ENCODE measurements at regions not wholly inside any gene's neighbourhood (a gene's known extent, or its start where the extent isn't known, plus 50 kb on each side); places are given as distances from the start of the nearest gene placed in this dataset.

DNA sequence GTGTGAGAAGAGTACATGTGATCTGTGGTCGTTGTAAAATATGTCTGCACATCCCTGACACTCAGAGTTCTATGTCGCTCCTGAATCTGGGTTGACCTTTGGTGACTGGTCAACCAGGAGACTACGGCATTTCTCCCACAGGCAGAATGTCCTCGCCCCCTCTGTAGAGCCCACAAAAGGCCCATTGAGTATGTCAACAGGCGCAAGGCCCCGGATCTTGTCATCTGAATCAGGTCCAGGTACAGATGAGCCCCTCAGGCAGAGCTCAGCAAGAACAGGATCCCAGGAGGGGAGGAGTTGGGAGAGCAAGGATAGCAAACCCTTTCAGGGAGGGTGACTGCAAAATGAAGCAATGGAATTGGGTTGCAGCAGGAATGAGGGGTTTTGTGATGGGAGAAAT, 126.5 kb downstream of the MATN1 start:
- 88% methylated on average over 6 of the region's 6 CpGs for WGBS
- no peak for DNase-seq (ENCODE audit: low read depth in 6 of 9, low spot score in 9 of 9)
- no peaks in the 10 kb centered on the region for H3K9me3 ChIP-seq (ENCODE audit: control insufficient read depth in 2 of 2, insufficient read depth in 1 of 2, low read length in 1 of 2)
- no peaks in the 10 kb centered on the region for H3K36me3 ChIP-seq (ENCODE audit: control insufficient read depth in 2 of 2, insufficient read depth in 2 of 2, low read length in 1 of 2)
- no peaks in the 10 kb centered on the region for H3K27me3 ChIP-seq (ENCODE audit: control insufficient read depth in 2 of 2, insufficient read depth in 1 of 2, low read length in 1 of 2)
- no peak overlapping the region for H3K4me3 ChIP-seq (ENCODE audit: low read length in 2 of 2)
- H3K27ac ChIP-seq (ENCODE audit: low read depth in 1 of 2, low read length in 1 of 2), result no peak overlapping the region
- H3K4me1 ChIP-seq (ENCODE audit: control insufficient read depth in 2 of 2, insufficient read depth in 2 of 2, low read length in 2 of 2), result no peaks in the 10 kb centered on the region

DNA sequence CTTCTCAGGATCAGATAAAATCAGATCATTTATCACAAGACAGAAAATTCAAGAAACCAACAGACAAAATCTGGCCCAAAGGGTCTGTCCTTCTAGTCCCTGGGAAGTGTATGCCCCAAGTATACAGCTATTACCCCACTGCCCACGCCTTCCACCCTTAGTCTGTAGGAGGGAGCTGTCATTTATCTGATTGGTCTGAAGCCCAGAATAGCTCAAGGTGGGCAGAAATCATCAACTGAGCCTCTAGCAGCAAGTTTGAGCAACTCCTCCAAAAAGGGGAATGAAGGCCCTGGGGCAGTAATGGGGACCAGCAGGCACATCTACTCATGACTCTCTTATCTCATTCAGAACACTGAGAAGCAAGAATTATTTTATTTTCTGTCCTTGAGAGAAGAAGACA, 126.9 kb downstream of the MATN1 start:
- no peak overlapping the region for H3K4me3 ChIP-seq (ENCODE audit: low read length in 2 of 2)
- no peaks in the 10 kb centered on the region for H3K27me3 ChIP-seq (ENCODE audit: control insufficient read depth in 2 of 2, insufficient read depth in 1 of 2, low read length in 1 of 2)
- H3K27ac ChIP-seq (ENCODE audit: low read depth in 1 of 2, low read length in 1 of 2), result no peak overlapping the region
- DNase-seq (ENCODE audit: low read depth in 6 of 9, low spot score in 9 of 9), result no peak
- H3K4me1 ChIP-seq (ENCODE audit: control insufficient read depth in 2 of 2, insufficient read depth in 2 of 2, low read length in 2 of 2), result no peaks in the 10 kb centered on the region
- no peaks in the 10 kb centered on the region for H3K36me3 ChIP-seq (ENCODE audit: control insufficient read depth in 2 of 2, insufficient read depth in 2 of 2, low read length in 1 of 2)
- WGBS, result 70% methylated on average over 1 of the region's 1 CpG
- H3K9me3 ChIP-seq (ENCODE audit: control insufficient read depth in 2 of 2, insufficient read depth in 1 of 2, low read length in 1 of 2), result no peaks in the 10 kb centered on the region

DNA sequence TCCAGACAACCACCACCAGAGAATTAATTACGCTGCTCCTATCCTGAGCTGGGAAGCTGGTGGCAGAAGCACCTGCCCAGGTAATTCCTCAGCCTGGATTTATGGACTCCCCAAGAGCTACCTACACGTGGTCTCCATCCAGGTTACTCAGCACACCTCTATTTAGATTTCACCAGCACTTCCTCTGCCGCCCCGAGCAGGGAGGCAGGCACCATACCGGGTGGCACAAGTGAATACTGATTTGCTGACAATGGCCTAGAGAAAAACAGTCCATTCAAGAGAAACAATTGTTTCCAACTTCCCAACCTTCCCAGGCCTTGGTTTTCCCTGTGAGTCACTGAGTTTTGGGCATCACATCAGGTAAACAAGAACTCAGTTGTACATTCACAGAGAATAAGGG, 134.3 kb downstream of the MATN1 start:
- H3K4me3 ChIP-seq (ENCODE audit: low read length in 2 of 2), result no peak overlapping the region
- DNase-seq (ENCODE audit: low read depth in 6 of 9, low spot score in 9 of 9), result no peak
- no peak overlapping the region for H3K27ac ChIP-seq (ENCODE audit: low read depth in 1 of 2, low read length in 1 of 2)
- 54% methylated on average over 5 of the region's 5 CpGs for WGBS
- H3K27me3 ChIP-seq (ENCODE audit: control insufficient read depth in 2 of 2, insufficient read depth in 1 of 2, low read length in 1 of 2), result no peaks in the 10 kb centered on the region
- no peaks in the 10 kb centered on the region for H3K36me3 ChIP-seq (ENCODE audit: control insufficient read depth in 2 of 2, insufficient read depth in 2 of 2, low read length in 1 of 2)
- H3K9me3 ChIP-seq (ENCODE audit: control insufficient read depth in 2 of 2, insufficient read depth in 1 of 2, low read length in 1 of 2), result no peaks in the 10 kb centered on the region
- H3K4me1 ChIP-seq (ENCODE audit: control insufficient read depth in 2 of 2, insufficient read depth in 2 of 2, low read length in 2 of 2), result no peaks in the 10 kb centered on the region

DNA sequence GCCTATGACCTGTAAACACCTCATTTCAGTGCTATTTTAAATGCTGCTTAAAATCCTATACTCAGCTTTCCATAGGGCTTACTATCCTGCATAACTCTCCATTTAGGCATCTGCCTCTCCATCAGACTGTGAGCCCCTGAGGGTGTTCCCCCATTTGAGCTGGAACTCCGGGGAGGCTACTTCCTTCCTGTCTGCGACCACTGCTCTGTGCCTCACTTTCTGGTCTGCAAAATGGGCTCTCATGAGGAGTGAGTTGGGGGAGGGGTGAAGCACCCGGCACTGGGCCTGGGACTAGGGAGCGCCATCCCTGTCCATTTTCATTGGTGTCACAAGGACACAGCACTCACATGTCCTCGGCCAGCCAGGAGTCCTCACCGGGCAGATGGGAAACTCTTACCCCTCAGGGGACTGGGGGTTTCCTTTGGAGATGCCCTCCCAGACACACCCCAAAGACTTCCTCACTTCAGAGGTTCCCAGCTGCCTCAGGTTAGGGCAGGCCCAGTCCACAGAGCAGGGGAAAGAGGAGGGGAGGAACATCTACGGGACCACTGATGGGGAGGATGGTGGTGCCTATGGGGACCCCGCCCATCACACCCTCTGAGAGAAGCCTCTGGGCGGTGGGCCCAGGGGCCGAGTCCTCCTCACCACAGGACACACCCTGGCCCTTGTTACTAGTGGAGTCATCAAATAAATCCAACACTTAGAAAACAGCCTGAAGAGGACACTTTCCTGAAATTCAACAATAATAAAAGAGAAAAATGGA, 134.9 kb downstream of the MATN1 start:
- no peak overlapping the region for H3K4me3 ChIP-seq (ENCODE audit: low read length in 2 of 2)
- no peak for DNase-seq (ENCODE audit: low read depth in 6 of 9, low spot score in 9 of 9)
- 75% methylated on average over 10 of the region's 10 CpGs for WGBS
- H3K27ac ChIP-seq (ENCODE audit: low read depth in 1 of 2, low read length in 1 of 2), result no peak overlapping the region
- no peaks in the 10 kb centered on the region for H3K27me3 ChIP-seq (ENCODE audit: control insufficient read depth in 2 of 2, insufficient read depth in 1 of 2, low read length in 1 of 2)
- H3K36me3 ChIP-seq (ENCODE audit: control insufficient read depth in 2 of 2, insufficient read depth in 2 of 2, low read length in 1 of 2), result no peaks in the 10 kb centered on the region
- H3K9me3 ChIP-seq (ENCODE audit: control insufficient read depth in 2 of 2, insufficient read depth in 1 of 2, low read length in 1 of 2), result no peaks in the 10 kb centered on the region
- no peaks in the 10 kb centered on the region for H3K4me1 ChIP-seq (ENCODE audit: control insufficient read depth in 2 of 2, insufficient read depth in 2 of 2, low read length in 2 of 2)

DNA sequence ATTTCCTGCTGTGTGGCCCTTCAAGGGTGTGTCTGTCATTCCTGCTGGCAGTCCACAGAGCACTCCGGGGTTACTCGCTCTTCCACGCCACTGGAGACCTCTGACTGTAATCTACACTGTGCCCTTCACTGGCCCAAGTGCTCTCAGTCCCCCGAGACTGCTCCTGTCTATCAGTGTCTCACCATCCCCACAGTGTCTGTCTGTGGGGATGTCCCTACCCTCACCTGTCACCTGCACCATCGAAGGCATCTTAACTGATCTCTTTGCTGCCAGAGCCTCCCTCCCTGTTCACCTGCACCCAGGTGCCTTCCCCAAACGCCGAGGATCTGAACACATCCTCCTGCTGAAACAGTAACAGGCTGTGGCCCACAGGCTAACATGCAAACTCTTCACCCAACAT, 136.7 kb downstream of the MATN1 start:
- Histone ChIP-seq H3K36me3 (ENCODE audit: control insufficient read depth in 2 of 2, insufficient read depth in 2 of 2, low read length in 1 of 2) (no peaks in the 10 kb centered on the region), H3K4me3 (ENCODE audit: low read length in 2 of 2) (no peak overlapping the region), H3K9me3 (ENCODE audit: control insufficient read depth in 2 of 2, insufficient read depth in 1 of 2, low read length in 1 of 2) (no peaks in the 10 kb centered on the region), H3K27me3 (ENCODE audit: control insufficient read depth in 2 of 2, insufficient read depth in 1 of 2, low read length in 1 of 2) (no peaks in the 10 kb centered on the region), H3K4me1 (ENCODE audit: control insufficient read depth in 2 of 2, insufficient read depth in 2 of 2, low read length in 2 of 2) (no peaks in the 10 kb centered on the region), H3K27ac (ENCODE audit: low read depth in 1 of 2, low read length in 1 of 2) (no peak overlapping the region)
- DNase-seq (ENCODE audit: low read depth in 6 of 9, low spot score in 9 of 9), result no peak
- WGBS, result 82% methylated on average over 7 of the region's 7 CpGs

DNA sequence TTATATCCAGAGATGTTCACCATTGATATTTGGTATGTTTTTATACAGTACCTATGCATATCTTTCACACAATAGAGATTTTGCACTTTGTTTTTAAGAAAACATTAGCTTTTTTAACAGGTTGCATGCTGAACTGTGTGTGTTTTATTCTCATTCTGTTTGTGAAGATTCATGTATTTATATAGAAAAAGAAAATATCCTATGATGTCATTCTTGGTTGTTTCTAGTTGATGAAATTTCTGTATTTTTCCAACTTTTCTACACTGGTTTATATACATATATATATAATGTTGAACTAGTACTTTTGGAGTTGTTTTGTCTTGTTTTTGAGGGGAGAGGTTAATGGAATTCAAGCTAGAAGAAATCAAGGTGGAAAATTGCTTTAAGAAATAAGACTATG, 143.8 kb downstream of the MATN1 start:
- Histone ChIP-seq H3K27ac (ENCODE audit: low read depth in 1 of 2, low read length in 1 of 2) (no peak overlapping the region), H3K4me3 (ENCODE audit: low read length in 2 of 2) (no peak overlapping the region), H3K4me1 (ENCODE audit: control insufficient read depth in 2 of 2, insufficient read depth in 2 of 2, low read length in 2 of 2) (no peaks in the 10 kb centered on the region), H3K27me3 (ENCODE audit: control insufficient read depth in 2 of 2, insufficient read depth in 1 of 2, low read length in 1 of 2) (no peaks in the 10 kb centered on the region), H3K9me3 (ENCODE audit: control insufficient read depth in 2 of 2, insufficient read depth in 1 of 2, low read length in 1 of 2) (no peaks in the 10 kb centered on the region), H3K36me3 (ENCODE audit: control insufficient read depth in 2 of 2, insufficient read depth in 2 of 2, low read length in 1 of 2) (no peaks in the 10 kb centered on the region)
- DNase-seq (ENCODE audit: low read depth in 6 of 9, low spot score in 9 of 9), result no peak

DNA sequence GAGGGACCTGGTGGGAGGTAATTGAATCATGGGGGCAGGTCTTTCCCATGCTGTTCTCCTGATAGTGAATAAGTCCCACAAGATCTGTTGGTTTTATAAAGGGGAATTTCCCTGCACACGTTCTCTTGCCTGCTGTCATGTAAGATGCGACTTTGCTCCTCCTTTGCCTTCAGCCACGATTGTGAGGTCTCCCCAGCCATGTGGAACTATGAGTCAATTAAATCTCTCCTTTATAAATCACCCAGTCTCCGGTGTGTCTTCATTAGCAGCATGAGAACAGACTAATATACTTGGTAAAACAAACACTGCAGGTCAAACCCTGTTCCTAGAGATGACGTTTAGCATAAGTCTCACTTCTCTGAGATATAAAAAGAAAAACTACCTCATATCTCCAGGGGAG, 148.3 kb downstream of the MATN1 start:
- no peaks in the 10 kb centered on the region for H3K36me3 ChIP-seq (ENCODE audit: control insufficient read depth in 2 of 2, insufficient read depth in 2 of 2, low read length in 1 of 2)
- H3K27me3 ChIP-seq (ENCODE audit: control insufficient read depth in 2 of 2, insufficient read depth in 1 of 2, low read length in 1 of 2), result no peaks in the 10 kb centered on the region
- no peaks in the 10 kb centered on the region for H3K4me1 ChIP-seq (ENCODE audit: control insufficient read depth in 2 of 2, insufficient read depth in 2 of 2, low read length in 2 of 2)
- no peak for DNase-seq (ENCODE audit: low read depth in 6 of 9, low spot score in 9 of 9)
- no peak overlapping the region for H3K27ac ChIP-seq (ENCODE audit: low read depth in 1 of 2, low read length in 1 of 2)
- H3K4me3 ChIP-seq (ENCODE audit: low read length in 2 of 2), result no peak overlapping the region
- H3K9me3 ChIP-seq (ENCODE audit: control insufficient read depth in 2 of 2, insufficient read depth in 1 of 2, low read length in 1 of 2), result no peaks in the 10 kb centered on the region
- 84% methylated on average over 5 of the region's 5 CpGs for WGBS

DNA sequence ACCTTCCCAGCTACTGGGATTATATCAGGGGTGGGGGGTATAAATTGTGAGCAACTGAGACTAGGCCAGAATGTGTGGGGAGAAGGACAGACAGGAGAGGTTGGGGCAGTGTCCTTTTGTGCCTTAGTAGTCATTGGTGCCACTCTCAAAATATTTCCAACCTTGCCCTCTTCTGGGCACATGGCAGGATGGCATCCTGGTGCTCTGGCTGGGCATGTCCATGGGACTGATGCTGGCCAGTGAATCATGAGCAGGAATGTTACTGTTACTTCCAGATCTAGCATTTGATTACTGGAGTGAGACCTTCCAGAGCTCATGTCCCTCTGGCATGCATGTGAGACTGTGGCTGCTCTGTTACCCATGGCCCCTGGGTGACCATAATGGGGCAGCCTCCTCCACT, 151.2 kb downstream of the MATN1 start:
- Histone ChIP-seq H3K4me1 (ENCODE audit: control insufficient read depth in 2 of 2, insufficient read depth in 2 of 2, low read length in 2 of 2) (no peaks in the 10 kb centered on the region), H3K27ac (ENCODE audit: low read depth in 1 of 2, low read length in 1 of 2) (no peak overlapping the region), H3K4me3 (ENCODE audit: low read length in 2 of 2) (no peak overlapping the region), H3K36me3 (ENCODE audit: control insufficient read depth in 2 of 2, insufficient read depth in 2 of 2, low read length in 1 of 2) (no peaks in the 10 kb centered on the region), H3K9me3 (ENCODE audit: control insufficient read depth in 2 of 2, insufficient read depth in 1 of 2, low read length in 1 of 2) (no peaks in the 10 kb centered on the region), H3K27me3 (ENCODE audit: control insufficient read depth in 2 of 2, insufficient read depth in 1 of 2, low read length in 1 of 2) (no peaks in the 10 kb centered on the region)
- no peak for DNase-seq (ENCODE audit: low read depth in 6 of 9, low spot score in 9 of 9)

DNA sequence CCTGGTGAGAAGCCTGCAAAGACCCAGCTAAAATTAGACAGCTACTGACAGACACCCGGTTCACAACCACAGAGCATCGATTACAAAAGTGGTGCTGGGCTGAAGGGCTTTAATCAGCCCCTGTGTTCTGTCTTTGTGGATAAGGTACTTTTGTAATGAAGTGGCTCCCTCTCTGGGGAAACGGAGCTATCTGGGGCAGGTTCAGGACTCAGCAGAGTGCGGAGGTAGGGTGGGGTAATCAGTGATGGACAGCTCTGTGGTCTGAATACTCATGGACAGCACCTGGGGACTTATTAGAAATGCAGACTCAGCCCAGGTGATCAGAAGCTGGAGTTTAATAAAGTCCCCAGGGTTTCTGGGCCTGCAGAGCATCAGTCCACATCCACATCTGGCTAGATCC, 152.0 kb downstream of the MATN1 start:
- no peak overlapping the region for H3K27ac ChIP-seq (ENCODE audit: low read depth in 1 of 2, low read length in 1 of 2)
- DNase-seq (ENCODE audit: low read depth in 6 of 9, low spot score in 9 of 9), result no peak
- no peaks in the 10 kb centered on the region for H3K36me3 ChIP-seq (ENCODE audit: control insufficient read depth in 2 of 2, insufficient read depth in 2 of 2, low read length in 1 of 2)
- 78% methylated on average over 4 of the region's 4 CpGs for WGBS
- H3K9me3 ChIP-seq (ENCODE audit: control insufficient read depth in 2 of 2, insufficient read depth in 1 of 2, low read length in 1 of 2), result no peaks in the 10 kb centered on the region
- H3K27me3 ChIP-seq (ENCODE audit: control insufficient read depth in 2 of 2, insufficient read depth in 1 of 2, low read length in 1 of 2), result no peaks in the 10 kb centered on the region
- no peak overlapping the region for H3K4me3 ChIP-seq (ENCODE audit: low read length in 2 of 2)
- H3K4me1 ChIP-seq (ENCODE audit: control insufficient read depth in 2 of 2, insufficient read depth in 2 of 2, low read length in 2 of 2), result no peaks in the 10 kb centered on the region

DNA sequence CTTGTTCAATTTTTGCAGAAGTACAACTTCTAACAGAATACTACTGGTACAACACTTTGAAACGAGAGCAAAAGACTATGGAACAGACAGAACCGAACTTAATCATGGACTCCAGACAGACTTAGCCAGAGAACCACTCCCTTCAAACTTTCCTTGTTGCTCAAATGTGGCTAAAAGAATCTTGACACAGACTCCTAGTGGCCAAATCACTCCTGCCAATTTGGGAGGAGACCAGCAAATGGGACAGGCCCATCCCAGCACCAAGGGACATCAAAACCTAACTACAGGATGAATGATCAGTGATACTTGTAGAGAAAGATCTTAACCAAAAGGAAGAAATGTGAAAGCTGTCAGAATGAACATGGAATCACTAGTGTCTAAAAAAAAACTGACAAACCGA, 154.0 kb downstream of the MATN1 start:
- 77% methylated on average over 3 of the region's 3 CpGs for WGBS
- no peak for DNase-seq (ENCODE audit: low read depth in 6 of 9, low spot score in 9 of 9)
- H3K4me3 ChIP-seq (ENCODE audit: low read length in 2 of 2), result no peak overlapping the region
- no peaks in the 10 kb centered on the region for H3K4me1 ChIP-seq (ENCODE audit: control insufficient read depth in 2 of 2, insufficient read depth in 2 of 2, low read length in 2 of 2)
- H3K36me3 ChIP-seq (ENCODE audit: control insufficient read depth in 2 of 2, insufficient read depth in 2 of 2, low read length in 1 of 2), result no peaks in the 10 kb centered on the region
- no peaks in the 10 kb centered on the region for H3K27me3 ChIP-seq (ENCODE audit: control insufficient read depth in 2 of 2, insufficient read depth in 1 of 2, low read length in 1 of 2)
- no peaks in the 10 kb centered on the region for H3K9me3 ChIP-seq (ENCODE audit: control insufficient read depth in 2 of 2, insufficient read depth in 1 of 2, low read length in 1 of 2)
- no peak overlapping the region for H3K27ac ChIP-seq (ENCODE audit: low read depth in 1 of 2, low read length in 1 of 2)
